ENCODE measurements at regions not wholly inside any gene's neighbourhood (a gene's known extent, or its start where the extent isn't known, plus 50 kb on each side); places are given as distances from the start of the nearest gene placed in this dataset.

- no peak within 1 kb of the TSS for H3K14ac ChIP-seq (replicated peaks; ENCODE audit: low read depth, low read length)
- H3K9me1 ChIP-seq (ENCODE audit: insufficient read depth, low read length), result no peaks in the 10 kb centered on the region
- in situ Hi-C loops (cut with MboI; ENCODE audit: low sequenced_read_pairs) (no loop called here), dilution Hi-C loops (cut with HindIII; ENCODE audit: low sequenced_read_pairs, unreplicated experiment) (no loop called here), intact Hi-C loops (cut with micrococcal nuclease) (no loop called here)
- POLR2A ChIA-PET (ENCODE audit: unreplicated experiment), result no interaction called here
- H2AK9ac ChIP-seq (replicated peaks; ENCODE audit: low read depth, low read length, poor library complexity), result no peak within 1 kb of the TSS
- no peak for DNase-seq
- H2BK20ac ChIP-seq (ENCODE audit: low read depth, low read length), result no peak within 1 kb of the TSS
- H2BK15ac ChIP-seq (ENCODE audit: low read depth, low read length), result no peak within 1 kb of the TSS
- H3K4me3 ChIP-seq (ENCODE audit: insufficient read depth, low read depth, low read length), result no peak within 1 kb of the TSS
- no peak within 1 kb of the TSS for H4K8ac ChIP-seq (ENCODE audit: low read depth in 2 of 2, low read length in 2 of 2)
- no peak within 1 kb of the TSS for H4K5ac ChIP-seq (ENCODE audit: low read depth, low read length)
- H3K23ac ChIP-seq (ENCODE audit: low read depth, low read length), result no peak within 1 kb of the TSS
- H3K27me3 ChIP-seq (ENCODE audit: control insufficient read depth, insufficient read depth, low read length), result no peaks in the 10 kb centered on the region
- H3K36me3 ChIP-seq (ENCODE audit: control insufficient read depth, insufficient read depth, low read length), result no peaks in the 10 kb centered on the region
- H3K18ac ChIP-seq (ENCODE audit: low read depth, low read length), result no peak within 1 kb of the TSS
- H3K9ac ChIP-seq (ENCODE audit: low read depth, low read length), result no peak within 1 kb of the TSS
- ATAC-seq (ENCODE audit: low read depth), result no peak
- H4K91ac ChIP-seq (ENCODE audit: insufficient read depth, low read depth, low read length), result no peak within 1 kb of the TSS
- no peaks in the 10 kb centered on the region for H4K20me1 ChIP-seq (ENCODE audit: insufficient read depth, low read length)
- H2AFZ ChIP-seq (replicated peaks; ENCODE audit: low read length, poor library complexity), result no peak within 1 kb of the TSS
- WGBS, 2 experiments (ENCODE audit: extremely low coverage in 2 of 2, insufficient read length in 1 of 2), result 2% methylated on average over 10 of the region's 62 CpGs; no CpG with 5 or more reads in 1 of the 2 experiments
- no peak within 1 kb of the TSS for H3K27ac ChIP-seq (ENCODE audit: insufficient read depth, low read length)
- 0 out of 2 replicates have a peak, but pooled peaks cover 1% of the 10 kb centered on the region for H3K9me3 ChIP-seq (ENCODE audit: control insufficient read depth, insufficient read depth, low read length)
- H2BK5ac ChIP-seq (ENCODE audit: low read depth, low read length, poor library complexity, severe bottlenecking), result no peak within 1 kb of the TSS
- CTCF ChIA-PET, result no interaction called here
- BruUV-seq (replicated peaks), result no TSS peak
- no peak within 1 kb of the TSS for H3K4me2 ChIP-seq (ENCODE audit: low read depth, low read length)
- no peak within 1 kb of the TSS for H2AK5ac ChIP-seq (ENCODE audit: low read depth, low read length)
- no peaks in the 10 kb centered on the region for H3K4me1 ChIP-seq (ENCODE audit: control insufficient read depth, insufficient read depth, low read length)
- H3K79me1 ChIP-seq (ENCODE audit: low read depth in 1 of 2, low read length in 2 of 2), result no peaks in the 10 kb centered on the region
- no peak within 1 kb of the TSS for H2BK120ac ChIP-seq (ENCODE audit: low read depth, low read length)
- no peak within 1 kb of the TSS for H3K4ac ChIP-seq (ENCODE audit: low read depth, low read length)
- no peak for TF ChIP-seq SMC3 (IDR thresholded peaks at IDR 0.05; ENCODE audit: low read depth, low read length)
- TF ChIP-seq CEBPB (IDR thresholded peaks at IDR 0.05; ENCODE audit: low read depth, low read length), result no peak
- no peak for TF ChIP-seq CTCF (conservative IDR thresholded peaks at IDR 0.05; ENCODE audit: low read depth, low read length)
- no peak for TF ChIP-seq MXI1 (IDR thresholded peaks at IDR 0.05; ENCODE audit: borderline replicate concordance, low read depth, low read length)
- TF ChIP-seq MAZ (IDR thresholded peaks at IDR 0.05; ENCODE audit: borderline replicate concordance, low read depth, low read length), result no peak
- TF ChIP-seq CHD1 (IDR thresholded peaks at IDR 0.05; ENCODE audit: low read depth, low read length), result no peak
- TF ChIP-seq NFE2L2 (IDR thresholded peaks at IDR 0.05; ENCODE audit: low read depth, low read length), result no peak
- no peak for TF ChIP-seq FOS (IDR thresholded peaks at IDR 0.05; ENCODE audit: low read depth, low read length)
- TF ChIP-seq RCOR1 (IDR thresholded peaks at IDR 0.05; ENCODE audit: insufficient replicate concordance, low read length), result no peak
- no peak for TF ChIP-seq USF2 (IDR thresholded peaks at IDR 0.05; ENCODE audit: low read depth, low read length)
- no peak for TF ChIP-seq POLR2A (IDR thresholded peaks at IDR 0.05; ENCODE audit: low read depth, low read length)
- TF ChIP-seq MAFK (IDR thresholded peaks at IDR 0.05; ENCODE audit: low read depth, low read length), result no peak
- no peak for TF ChIP-seq RFX5 (IDR thresholded peaks at IDR 0.05; ENCODE audit: low read depth, low read length)
- TF ChIP-seq BHLHE40 (IDR thresholded peaks at IDR 0.05; ENCODE audit: low read depth, low read length), result no peak
- TF ChIP-seq RAD21 (IDR thresholded peaks at IDR 0.05; ENCODE audit: low read length), result no peak
- H3K56ac ChIP-seq (ENCODE audit: extremely low read depth, insufficient read depth, low read length), result no peak within 1 kb of the TSS
These were observed 266.1 kb downstream of the CGGBP1 start, which contains the start of gene HTR1F for GRCh38 chr3:87792534-87793336. HTR1F (plus strand) TSS chr3:87792706.

Data from IMR-90 (cell line).